Left renal pelvis (tissue), 4 donors: ENCODE measurements at regions not wholly inside any gene's neighbourhood (a gene's known extent, or its start where the extent isn't known, plus 50 kb on each side); places are given as distances from the start of the nearest gene placed in this dataset.
A peak's percentile ranks its signal among the peaks of the same experiment; 100 is the strongest.
"Not testable (repeated sequence)": the region's sequence is repeated elsewhere in the genome, so short reads cannot be mapped to it uniquely, and the experiment has no call there.

Experiments
- DNase-seq, 4 donors: peaks; one replicate each; pipeline ENCODE4 v3.0.0-alpha.2; 2013; ENCODE audit warnings: low read depth in 4 of 4, low spot score in 3 of 4

DNA sequence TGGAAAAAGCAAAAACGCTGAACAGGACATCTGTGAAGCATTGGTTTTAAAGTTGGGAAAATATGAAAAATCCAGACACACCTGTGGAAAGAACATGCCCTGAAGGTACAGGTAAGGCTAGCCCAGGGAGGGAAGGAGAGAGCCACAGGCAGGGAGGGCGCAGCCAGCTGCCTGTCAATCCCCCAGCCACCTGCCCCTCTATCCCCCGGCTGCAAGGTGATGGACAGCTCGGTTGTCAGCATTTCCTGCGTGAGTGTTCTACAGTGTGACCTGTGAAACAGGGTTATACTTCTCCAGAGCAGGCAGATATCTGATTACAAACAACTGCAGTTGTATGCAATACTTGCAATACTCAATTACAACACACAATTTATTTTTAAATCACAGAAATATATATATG, 358.1 kb downstream of the SMOC2 start:
- DNase-seq: no peak

DNA sequence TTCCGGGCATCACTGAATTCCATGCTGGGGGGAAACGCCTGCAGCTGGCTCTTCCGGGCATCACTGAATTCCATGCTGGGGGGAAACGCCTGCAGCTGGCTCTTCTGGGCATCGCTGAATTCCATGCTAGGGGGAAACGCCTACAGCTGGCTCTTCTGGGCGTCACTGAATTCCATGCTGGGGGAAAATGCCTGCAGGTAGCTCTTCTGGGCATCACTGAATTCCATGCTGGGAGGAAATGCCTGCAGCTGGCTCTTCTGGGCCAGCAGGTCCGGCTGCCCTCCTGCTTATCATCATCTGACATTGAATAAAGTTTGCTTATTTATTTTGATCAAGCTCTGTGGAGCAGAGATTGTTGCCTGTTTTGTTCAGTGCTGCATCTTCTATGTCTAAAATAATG, 355.1 kb downstream of the SMOC2 start:
- DNase-seq: no peak

DNA sequence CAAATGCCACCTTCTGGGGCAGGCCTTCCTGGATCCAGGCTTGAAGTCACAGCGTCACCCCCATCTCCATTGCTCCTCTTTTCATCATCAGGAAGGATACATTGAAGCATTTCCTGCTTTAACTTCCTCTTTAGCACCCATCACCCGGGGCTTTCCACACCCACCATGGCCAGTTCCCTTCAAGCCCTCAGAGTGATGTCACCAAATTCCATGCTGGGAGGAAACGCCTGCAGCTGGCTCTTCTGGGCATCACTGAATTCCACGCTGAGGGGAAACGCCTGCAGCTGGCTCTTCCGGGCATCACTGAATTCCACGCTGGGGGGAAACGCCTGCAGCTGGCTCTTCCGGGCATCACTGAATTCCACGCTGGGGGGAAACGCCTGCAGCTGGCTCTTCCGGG, 354.6 kb downstream of the SMOC2 start:
- not testable (repeated sequence) for DNase-seq

DNA sequence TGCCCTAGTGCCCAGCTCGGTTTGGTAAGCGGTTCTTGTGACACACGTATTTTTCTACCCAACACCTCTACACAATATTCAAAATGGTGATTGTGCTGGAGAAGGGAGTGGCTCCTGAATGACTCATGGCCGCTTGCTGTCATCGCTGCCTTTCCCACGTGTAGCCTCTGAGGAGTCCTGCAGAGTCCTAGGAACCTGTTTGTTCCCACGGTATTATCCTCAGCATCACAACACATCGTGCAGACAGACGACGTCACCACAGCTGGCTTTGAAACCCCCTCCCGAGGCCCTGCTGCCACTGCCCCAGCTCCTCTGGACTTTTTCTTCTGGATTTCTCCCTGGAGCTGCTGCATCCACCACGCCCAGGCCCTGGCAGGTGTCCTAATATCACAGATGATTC, 353.5 kb downstream of the SMOC2 start:
- no peak for DNase-seq

DNA sequence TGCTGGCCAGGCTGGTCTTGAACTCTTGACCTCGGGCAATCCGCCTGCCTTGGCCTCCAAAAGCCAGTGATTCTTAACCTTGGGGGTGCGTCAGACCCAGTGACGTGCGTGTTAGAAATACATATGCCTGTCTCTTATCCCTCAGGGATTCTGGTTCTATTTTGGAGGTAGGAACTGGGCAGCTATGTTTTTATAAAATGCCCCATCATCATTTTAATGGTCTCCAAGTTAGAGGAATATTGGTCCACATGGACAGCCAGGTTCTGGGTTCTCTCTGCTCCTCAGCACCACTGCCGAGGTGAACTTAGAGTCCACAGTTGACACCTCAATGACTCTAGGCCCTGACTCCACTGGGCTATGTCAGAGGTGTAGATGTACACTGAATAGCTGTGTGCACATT, 352.7 kb downstream of the SMOC2 start:
- DNase-seq: no peak

DNA sequence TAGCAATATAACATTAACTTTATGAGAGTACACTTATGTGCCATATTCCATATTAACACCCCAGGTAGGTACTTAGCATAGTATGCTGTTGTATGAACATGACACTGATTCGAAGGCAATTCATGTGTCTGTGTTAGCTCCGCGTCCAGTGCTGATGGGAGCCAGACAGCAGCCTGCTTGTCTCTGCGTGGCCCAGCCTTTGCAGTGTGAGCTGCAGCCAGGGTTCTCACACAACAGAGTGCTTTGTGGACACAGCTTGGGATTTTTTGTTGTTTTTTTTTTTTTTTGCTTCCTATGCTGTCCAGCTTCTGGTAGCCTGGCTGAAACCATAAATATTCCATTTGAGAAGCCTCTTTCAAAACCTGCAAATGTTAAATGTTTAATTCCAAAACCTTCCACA, 350.9 kb downstream of the SMOC2 start:
- no peak for DNase-seq

DNA sequence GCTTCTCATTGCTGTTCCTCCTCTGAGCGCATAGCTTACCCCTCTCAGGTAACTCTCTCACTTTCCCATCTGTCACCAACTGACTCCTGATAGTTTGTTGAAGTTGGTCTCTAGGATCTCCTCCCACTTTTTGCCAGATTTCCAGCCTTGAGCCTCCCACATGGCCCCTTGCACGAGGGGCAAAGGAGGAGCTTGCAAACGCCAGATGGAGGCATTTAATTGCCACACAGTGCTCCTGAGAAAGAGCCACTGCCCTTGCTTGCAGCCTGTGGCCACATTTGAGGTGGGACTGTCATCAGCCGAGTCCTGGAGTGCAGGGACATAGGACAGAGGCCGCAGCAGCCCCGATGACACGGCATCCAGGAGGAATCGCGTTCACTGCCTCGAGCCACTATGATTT, 348.7 kb downstream of the SMOC2 start:
- no peak for DNase-seq

DNA sequence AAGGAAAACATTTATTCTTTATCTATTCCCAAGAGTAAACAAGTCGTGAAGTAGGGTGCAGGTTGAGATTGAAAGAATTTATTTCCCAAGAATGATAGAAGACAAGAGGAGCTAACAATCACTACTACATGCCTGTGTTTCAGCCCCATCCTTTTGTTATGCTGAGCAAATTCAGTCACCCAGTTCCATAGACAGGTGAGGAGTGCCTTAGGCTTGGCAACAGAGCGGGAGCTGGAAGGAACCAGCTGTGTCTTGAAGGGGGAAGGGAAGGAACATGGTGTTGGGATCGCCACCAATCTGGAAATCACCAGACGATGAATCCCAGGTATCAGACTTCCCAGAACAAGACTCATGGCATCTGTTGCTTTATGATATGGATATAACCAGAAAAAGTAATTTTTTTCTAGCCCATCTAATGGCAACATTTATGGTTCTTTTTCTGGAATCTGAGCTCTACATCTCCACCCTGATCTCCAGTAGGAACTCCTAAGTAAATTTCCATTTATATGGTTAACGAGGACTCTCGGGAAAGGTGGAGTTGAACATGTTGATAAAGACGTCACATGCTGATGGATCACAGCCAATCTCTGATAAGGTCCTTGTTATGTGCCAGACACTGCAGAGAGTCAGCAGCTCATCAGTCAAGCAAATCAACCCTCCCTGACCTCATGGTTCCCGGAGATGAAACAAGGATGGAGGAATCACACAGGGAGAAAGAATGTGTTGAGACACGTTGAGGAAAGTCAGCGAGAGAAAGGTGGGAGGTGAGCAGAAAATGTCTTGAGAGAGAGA, 344.9 kb downstream of the SMOC2 start:
- no peak for DNase-seq

DNA sequence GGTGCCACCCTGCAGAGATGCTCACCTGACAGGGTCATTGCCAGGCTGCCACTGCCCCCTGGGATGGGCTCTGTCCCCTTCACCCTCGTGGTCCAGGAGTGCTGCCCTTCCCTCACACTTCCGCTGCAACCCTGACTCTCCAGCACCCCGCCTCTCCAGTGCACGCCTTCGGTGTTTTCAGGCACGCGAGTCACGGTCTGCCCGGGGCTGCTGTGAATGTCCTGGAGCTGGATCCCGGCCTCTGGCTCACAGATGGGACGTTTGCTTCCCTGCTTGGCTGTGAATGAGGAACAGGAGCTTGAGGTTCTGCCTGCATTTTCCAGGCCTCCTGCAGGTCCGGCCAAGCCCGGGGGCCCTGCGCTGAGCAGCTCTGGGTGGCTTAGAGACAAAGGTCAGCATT, 343.4 kb downstream of the SMOC2 start:
- DNase-seq: no peak

DNA sequence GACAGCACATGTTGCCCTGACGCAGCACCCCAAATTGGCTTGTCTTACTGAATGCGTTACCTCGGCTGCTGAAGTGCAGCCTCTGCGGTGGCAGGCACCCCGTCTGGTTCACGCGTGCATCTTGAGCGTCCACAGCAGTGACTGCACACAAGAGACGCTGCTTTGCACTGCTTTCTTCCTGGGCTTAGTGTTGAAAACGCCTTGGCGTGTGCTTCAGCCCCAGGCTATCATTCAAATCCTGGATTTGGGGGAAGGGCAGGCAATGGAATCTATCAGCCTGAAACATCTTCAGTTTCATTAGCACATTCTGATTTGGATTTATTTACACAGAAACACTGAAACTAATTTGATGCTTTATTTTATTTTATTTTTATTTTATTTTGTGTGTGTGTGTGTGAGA, 342.7 kb downstream of the SMOC2 start:
- DNase-seq: no peak

DNA sequence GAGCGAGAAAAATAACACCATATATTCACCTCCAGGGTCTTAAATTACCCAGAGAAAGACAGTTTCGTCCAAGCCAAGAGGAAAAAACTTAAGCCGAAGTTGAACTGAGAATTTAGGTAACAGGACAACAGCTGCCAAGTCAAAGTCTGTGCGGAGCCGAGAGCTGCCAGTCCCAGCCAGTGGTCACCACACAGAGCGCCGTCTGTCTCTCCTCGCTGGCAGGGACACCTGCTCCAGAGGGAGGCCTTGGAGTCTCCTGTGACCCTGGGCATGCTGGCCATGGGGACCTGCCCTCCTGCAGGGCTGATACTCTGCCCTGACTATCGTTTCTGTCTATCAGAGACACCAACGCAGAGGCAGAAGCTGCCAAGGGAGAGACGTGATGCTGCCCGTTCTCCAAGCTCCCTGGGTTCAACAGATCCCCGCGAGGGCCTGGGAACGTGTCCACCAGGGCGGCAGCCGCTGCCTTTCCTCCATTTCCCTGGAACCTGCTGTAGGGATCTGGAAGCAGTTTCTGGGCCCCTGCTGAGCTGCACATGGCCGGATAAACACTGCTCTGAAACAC, 341.3 kb downstream of the SMOC2 start:
- no peak for DNase-seq

DNA sequence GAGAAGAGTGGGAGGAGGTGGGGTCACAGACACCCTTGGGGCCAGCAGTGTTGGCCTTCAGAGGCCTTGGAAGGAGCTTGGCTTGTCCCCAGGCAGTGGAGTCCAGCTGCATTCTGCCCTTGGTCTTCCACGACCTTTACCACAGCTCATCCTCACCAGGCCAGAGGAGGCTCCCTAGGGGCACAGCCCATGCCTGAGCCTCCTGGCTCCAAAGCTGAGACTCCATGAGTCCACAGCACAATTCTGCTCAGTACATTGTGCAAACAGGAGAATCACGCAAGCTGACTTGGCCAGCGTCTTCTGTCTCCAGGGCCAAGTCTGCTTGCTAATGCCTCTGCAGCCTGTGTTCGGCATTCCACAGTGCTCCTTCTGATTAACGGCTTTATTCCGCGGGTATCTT, 337.2 kb downstream of the SMOC2 start:
- no peak for DNase-seq

DNA sequence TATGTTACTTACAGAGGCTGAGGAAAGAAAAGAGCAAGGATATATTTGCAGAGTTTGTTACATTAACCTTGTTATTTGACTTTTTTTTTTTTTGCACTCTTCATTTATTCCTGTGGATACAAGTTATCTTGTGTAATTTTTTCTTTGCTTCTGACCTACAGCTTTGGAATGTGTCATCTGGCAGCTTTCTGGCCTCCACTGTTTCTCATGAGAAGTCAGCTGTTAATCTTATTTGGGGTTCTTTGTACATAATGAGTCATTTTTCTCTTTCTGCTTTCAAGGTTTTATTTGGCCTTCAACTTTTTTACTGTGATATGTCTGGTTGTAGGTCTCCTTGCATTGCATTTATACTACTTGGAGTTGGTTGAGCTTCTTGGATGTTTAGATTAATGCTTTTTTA, 333.4 kb downstream of the SMOC2 start:
- no peak for DNase-seq

DNA sequence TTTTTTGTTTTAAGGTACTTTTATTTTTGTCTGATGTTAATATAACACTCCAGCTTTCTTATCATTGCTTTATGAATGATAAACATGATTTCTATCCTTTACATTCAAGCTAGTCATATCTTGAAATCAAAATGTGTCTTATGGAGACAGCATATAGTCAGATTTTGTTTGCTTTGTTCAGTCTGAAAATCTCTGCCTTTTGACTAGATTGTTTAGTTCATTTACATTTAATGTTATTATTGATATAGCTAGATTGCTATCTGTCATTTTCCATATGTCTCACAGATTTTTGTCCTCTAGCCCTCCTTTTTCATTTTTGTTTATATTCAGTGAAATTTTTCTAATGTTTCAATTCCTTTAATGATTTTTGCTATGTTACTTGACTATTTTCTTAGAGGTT, 332.8 kb downstream of the SMOC2 start:
- no peak for DNase-seq

DNA sequence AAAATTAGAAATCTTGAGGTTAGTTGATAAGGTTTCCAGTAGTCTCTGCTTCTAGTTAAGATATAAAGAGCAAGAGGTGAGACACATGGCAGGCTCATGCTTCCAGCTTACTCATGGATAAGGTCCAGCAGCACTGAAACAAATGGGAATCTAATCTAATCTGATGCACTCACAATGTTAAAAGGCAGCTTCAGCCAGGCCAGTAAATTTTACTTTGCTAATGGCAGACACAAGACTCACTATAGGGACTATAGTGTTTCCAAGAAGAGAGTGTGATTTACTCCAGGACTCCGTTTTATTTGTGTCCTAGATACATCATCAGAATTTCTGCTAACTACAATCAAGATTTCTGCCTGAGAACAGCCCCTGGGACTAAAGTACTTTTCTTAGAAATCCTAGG, 324.8 kb downstream of the SMOC2 start:
- no peak for DNase-seq

DNA sequence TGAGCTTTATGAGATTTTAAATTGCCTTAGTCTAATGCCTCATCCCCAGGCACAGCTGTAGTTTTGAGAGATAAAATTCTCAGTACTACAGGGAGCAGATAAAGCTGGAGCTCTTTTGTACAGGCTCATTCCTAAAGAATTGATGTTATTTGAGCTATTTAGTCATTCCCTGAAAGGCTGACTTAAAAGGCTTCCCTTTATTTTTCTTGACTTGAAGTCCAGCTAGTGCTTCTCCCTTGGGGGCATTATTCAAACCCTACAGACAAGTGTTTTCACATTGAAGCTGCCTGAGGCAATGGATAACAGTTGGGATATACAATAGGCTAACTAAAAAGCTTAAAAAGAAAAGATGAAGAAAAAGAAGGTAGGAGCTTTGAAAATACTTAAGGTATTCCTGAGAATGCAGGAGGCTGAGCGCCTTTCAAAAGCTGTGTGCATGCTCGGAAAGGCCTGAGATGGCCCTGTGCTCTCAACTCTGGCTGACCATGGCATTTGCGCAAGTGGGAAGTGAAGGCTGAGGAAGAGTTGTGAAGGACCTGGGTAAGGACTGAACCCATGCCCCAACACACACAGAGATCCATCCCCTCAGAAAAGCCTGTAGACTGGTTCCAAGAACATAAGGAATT, 315.1 kb downstream of the SMOC2 start:
- DNase-seq: peak in 2 of 4 donors; percentile 22

DNA sequence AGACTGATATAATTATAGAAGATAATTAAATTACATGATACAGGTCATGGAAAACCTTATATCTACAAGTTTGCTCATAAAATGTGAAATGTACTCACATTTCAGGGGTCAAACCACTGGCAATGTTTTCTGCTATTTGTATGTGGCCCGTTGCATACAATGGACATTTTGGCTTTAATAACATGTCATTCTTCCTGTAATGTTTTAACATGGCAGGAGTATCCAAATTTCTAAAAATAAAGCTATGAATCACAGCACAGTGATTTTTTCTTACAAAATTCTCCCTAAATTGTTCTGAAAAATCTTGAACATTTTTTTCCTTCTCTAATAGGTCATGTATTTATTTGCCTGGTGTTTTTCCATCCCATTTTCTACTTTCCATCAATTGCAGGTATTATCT, 305.7 kb downstream of the SMOC2 start:
- no peak for DNase-seq

DNA sequence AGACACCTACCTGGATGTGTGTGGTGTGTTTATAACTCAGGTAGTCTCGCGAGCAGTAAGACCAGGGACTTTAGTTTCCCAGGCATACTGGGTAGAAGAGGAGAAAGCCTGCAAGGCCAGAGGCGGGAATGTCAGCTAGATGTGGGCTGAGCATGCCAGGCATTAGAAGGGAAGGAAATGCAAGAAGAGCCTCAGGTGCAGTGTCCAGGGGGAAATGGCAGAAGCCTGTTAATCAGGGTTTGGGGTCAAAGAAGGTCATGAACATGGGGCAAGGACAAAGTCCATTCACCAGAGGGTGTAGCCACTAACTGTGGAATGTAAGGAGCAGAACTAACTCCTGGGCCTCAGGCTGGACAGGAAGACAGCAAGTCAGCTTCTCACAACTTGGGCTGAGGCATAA, 305.0 kb downstream of the SMOC2 start:
- no peak for DNase-seq

DNA sequence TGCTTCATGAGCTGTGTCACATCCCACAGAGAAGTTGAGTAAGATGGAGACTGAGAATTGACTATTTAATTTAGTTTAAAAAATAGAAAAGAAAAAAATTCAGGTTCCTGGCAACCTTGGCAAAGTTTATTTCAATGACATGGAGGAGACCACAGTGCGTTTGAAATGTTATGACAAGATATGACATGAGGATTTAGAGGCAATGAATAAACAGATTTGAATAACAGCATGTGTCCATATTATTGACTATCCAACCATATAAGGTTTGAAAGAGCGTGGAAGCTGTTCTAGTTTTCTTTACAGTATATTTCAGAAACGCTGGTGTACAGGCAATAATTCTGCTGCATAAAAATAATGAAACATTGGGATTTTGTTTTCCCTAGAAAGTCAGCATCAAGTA, 303.9 kb downstream of the SMOC2 start:
- DNase-seq: no peak

DNA sequence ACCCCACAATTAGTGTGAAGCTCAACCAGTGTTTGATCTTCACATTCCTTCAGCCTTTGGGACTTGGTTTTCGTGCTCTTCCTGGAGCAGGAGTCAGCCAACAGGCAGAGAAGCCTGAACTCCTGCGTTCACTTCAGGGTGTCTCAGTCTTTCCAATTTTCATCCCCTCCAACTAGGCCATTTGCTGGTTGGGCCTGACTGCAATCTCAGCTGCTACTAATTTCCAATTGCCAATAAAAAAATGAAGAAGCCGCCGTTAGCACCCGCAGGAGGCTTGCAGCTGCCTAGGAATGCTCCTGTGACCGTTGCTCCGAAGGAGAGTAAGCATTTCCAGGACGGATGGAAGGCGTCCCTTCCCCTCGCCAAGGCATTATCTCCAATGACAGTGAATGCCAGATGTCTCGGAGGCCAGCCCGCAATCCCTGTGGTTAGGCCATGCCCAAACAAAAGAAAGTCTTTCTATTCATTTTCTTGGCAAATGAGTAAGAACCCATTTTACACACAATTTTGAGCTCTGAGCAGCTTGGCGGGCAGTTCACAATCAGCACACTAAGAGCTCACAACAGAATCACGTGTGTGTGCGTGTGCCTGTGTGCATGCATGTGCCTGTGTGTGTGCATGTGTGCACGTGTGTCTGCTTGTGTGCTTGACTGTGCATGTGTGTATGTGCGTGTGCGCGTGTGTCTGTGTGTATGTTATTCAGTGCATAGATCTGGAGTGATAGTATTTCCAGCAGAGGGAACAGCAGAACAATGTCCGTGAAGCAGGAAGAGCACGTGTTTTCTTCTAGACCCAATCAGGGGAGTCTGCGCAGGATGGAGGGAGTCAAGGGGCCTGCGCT, 301.2 kb downstream of the SMOC2 start:
- DNase-seq: no peak

DNA sequence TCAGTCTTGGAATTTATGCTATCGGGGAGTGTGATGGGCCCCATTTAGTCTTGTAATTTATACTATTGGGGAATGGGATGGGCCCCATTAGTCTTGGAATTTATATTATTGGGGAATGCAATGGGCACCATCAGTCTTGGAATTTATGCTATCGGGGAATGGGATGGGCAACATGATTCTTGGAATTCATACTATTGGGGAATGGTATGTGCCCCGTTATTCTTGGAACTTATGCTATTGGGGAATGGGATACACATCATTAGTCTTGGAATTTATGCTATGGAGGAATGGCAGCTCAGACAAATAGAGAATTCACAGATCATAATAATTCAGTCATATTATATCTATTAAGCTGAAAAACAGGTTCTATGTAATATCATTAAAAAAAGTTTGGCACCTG, 300.3 kb downstream of the SMOC2 start:
- no peak for DNase-seq
